ENCODE measurements at regions not wholly inside any gene's neighbourhood (a gene's known extent, or its start where the extent isn't known, plus 50 kb on each side); places are given as distances from the start of the nearest gene placed in this dataset.

- TF ChIP-seq CTCF (IDR thresholded peaks at IDR 0.05; ENCODE audit: low read depth, low read length, missing input control) (no peak), REST (IDR thresholded peaks at IDR 0.05) (no peak), TAF1 (conservative IDR thresholded peaks at IDR 0.05) (no peak), YY1 (IDR thresholded peaks at IDR 0.05) (no peak)
Measured at GRCh38 chr9:16255217-16255616, 615.3 kb downstream of the BNC2 start.

Data from liver (tissue), 3 donors.